Omental fat pad (tissue), 3 donors: ENCODE measurements at regions not wholly inside any gene's neighbourhood (a gene's known extent, or its start where the extent isn't known, plus 50 kb on each side); places are given as distances from the start of the nearest gene placed in this dataset.

Experiments
- ATAC-seq: fragments of 150-250 bp; one replicate; pipeline ENCODE4 v1.9.1; 2016; ENCODE audit warnings: mild to moderate bottlenecking, moderate library complexity; ENCODE audit not compliant: low FRiP score
- DNase-seq: peaks from one replicate; pipeline ENCODE4 v3.0.0-alpha.2; 2019; ENCODE audit warnings: low spot score
- CTCF ChIP-seq, 3 donors: fragments of 450-650 bp; IDR thresholded peaks; one replicate each; pipeline ENCODE4 v1.5.1; 2016 to 2017; ENCODE audit warnings: antibody characterized with exemption in 3 of 3, mild to moderate bottlenecking in 3 of 3, moderate library complexity in 2 of 3

DNA sequence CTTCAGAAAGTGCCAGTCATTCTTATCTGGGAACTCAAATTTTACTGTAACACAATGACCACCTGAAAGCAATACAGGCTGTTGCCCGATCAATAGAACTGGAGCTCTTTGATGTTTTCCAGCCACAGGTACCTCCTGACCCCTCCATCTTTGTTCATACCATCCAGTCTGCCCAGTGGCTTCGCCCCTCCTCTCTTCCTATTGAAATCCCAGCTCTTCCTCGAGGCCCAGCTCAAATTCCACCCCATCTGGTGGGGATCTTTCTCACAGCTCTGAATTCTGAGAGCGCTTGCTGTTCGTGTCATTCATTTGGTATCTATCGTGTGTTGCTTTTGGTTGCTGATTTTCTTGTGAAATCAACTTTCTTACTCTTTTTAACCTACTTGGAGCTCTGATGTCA lies 87.9 kb upstream of the CNKSR3 start:
- DNase-seq (no peak), ATAC-seq (no peak)
- TF ChIP-seq CTCF (IDR thresholded peaks at IDR 0.05): no peak

DNA sequence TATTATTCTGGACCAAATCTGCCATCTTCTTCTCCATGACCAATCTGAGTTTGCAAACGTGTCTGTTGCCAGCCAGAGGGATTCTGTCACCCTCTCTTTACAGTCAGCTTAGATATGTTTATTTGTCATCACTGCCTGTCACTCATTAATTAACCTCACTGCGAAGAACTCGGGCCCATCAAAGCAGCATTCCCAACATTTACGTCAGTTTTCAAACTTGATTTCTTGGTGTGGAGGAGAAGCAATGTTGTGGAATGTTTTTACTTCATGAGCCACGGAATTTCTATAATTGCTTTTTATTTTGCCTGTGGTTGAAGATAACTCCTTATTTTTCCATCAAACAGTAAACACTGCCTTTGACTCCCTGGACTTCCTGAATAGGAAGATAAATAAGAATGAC lies 91.8 kb upstream of the CNKSR3 start:
- TF ChIP-seq CTCF (IDR thresholded peaks at IDR 0.05): no peak
- DNase-seq (no peak), ATAC-seq (no peak)

GRCh38 chr6:154602708-154603107 lies 92.2 kb upstream of the CNKSR3 start:
- DNase-seq (no peak), ATAC-seq (peak; percentile 63)
- no peak for TF ChIP-seq CTCF (IDR thresholded peaks at IDR 0.05)

- DNase-seq (no peak), ATAC-seq (no peak)
- no peak for TF ChIP-seq CTCF (IDR thresholded peaks at IDR 0.05)
Measured at GRCh38 chr6:154604119-154604518, 93.6 kb upstream of the CNKSR3 start.

- TF ChIP-seq CTCF (IDR thresholded peaks at IDR 0.05): no peak
Measured at GRCh38 chr6:154605178-154605881, 94.8 kb upstream of the CNKSR3 start.

GRCh38 chr6:154605882-154606370 lies 95.4 kb upstream of the CNKSR3 start:
- TF ChIP-seq CTCF (IDR thresholded peaks at IDR 0.05): no peak
- ATAC-seq (no peak), DNase-seq (no peak)

More at GRCh38 chr6:154605178-154605881, 94.8 kb upstream of the CNKSR3 start:
- DNase-seq: no peak
- ATAC-seq: no peak

DNA sequence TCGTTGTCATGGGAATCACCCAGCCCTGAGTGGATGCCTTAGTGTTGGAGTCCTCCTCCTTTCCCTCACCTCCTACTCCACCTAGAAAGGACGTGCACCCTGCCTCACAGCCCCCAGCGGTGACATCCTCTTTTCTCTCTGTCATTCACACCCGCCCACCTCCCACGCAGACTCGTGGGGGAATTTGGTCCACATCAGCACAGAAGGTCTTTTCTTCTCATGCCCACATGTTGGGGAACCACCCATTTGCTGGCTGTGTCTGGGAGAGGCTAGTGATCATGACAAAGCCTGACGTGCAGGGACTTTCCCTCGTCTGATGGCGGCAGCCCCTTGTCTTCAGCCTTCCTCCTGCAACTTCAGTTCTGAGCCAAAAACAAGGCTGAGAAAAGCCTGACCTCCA lies 96.0 kb upstream of the CNKSR3 start:
- ATAC-seq (no peak), DNase-seq (no peak)
- TF ChIP-seq CTCF (IDR thresholded peaks at IDR 0.05): no peak
